Osteoblast (primary cell): ENCODE measurements at regions not wholly inside any gene's neighbourhood (a gene's known extent, or its start where the extent isn't known, plus 50 kb on each side); places are given as distances from the start of the nearest gene placed in this dataset.

Source experiments
- DNase-seq: peaks from one replicate; pipeline ENCODE4 v3.0.0; 2011; ENCODE audit warnings: low spot score, mixed read lengths; ENCODE audit not compliant: insufficient read length; ENCODE audit errors: missing footprints
- H2AFZ ChIP-seq: 2 replicates; pipeline ENCODE4 v1.6.0; 2011; ENCODE audit warnings: mild to moderate bottlenecking, low read length
- H3K27ac ChIP-seq: 2 replicates; pipeline ENCODE4 v1.5.1; 2011; ENCODE audit warnings: mild to moderate bottlenecking, low read depth, low read length, moderate library complexity
- H3K27me3 ChIP-seq: 2 replicates; pipeline ENCODE4 v1.6.0; 2012; ENCODE audit warnings: mild to moderate bottlenecking, control low read depth, inconsistent platforms, low read length, moderate library complexity; ENCODE audit not compliant: insufficient read depth
- H3K36me3 ChIP-seq: 2 replicates; pipeline ENCODE4 v1.5.1; 2011; ENCODE audit warnings: mild to moderate bottlenecking, low read length, control low read depth, moderate library complexity; ENCODE audit not compliant: insufficient read depth
- H3K4me1 ChIP-seq: 2 replicates; pipeline ENCODE4 v1.5.1; 2011; ENCODE audit warnings: mild to moderate bottlenecking, low read length, control low read depth, moderate library complexity; ENCODE audit not compliant: insufficient read depth
- H3K4me2 ChIP-seq: 2 replicates; pipeline ENCODE4 v1.6.0; 2011; ENCODE audit warnings: mild to moderate bottlenecking, low read length; ENCODE audit not compliant: insufficient read depth
- H3K4me3 ChIP-seq: fragments of 200-600 bp; sonication (generic); 3 replicates; pipeline ENCODE4 v1.5.1; 2012; ENCODE audit warnings: mild to moderate bottlenecking, low read length, inconsistent platforms; ENCODE audit not compliant: insufficient read depth
- H3K79me2 ChIP-seq: 2 replicates; pipeline ENCODE4 v1.6.0; 2012; ENCODE audit warnings: mild to moderate bottlenecking, low read length, control low read depth, inconsistent platforms; ENCODE audit not compliant: insufficient read depth
- H3K9me3 ChIP-seq: 2 replicates; pipeline ENCODE4 v1.5.1; 2011; ENCODE audit warnings: low read depth, low read length, control low read depth
- H4K20me1 ChIP-seq: 2 replicates; pipeline ENCODE4 v1.6.0; 2012; ENCODE audit warnings: mild to moderate bottlenecking, low read length, control low read depth; ENCODE audit not compliant: insufficient read depth
- TF ChIP-seq, protein P1 (sequence below): IDR thresholded peaks from 2 replicates; pipeline ENCODE4 v1.5.1; 2011; ENCODE audit warnings: mild to moderate bottlenecking, low read depth, low read length, moderate library complexity; ENCODE audit errors: extremely low read depth

DNA sequence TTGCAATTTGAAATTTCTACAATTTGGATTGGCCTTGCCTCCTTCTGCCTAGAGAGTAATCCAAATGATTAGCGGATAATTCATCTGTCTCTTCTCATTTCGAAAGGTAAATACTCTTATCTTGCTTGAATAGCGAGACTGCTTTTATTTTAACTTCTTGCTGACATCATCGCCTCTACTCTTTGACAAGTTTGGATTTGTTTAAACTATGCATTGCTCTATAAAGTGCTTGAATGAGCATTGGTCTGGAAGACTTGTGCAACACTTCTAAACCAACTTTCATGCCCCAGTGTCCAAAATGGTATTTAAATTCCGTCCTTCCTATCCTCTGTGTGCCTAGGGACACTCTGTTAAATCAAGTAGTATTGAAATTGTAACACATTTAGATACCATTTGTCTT lies 384.1 kb upstream of the SLC35B3 start:
- TF ChIP-seq, protein P1, sequence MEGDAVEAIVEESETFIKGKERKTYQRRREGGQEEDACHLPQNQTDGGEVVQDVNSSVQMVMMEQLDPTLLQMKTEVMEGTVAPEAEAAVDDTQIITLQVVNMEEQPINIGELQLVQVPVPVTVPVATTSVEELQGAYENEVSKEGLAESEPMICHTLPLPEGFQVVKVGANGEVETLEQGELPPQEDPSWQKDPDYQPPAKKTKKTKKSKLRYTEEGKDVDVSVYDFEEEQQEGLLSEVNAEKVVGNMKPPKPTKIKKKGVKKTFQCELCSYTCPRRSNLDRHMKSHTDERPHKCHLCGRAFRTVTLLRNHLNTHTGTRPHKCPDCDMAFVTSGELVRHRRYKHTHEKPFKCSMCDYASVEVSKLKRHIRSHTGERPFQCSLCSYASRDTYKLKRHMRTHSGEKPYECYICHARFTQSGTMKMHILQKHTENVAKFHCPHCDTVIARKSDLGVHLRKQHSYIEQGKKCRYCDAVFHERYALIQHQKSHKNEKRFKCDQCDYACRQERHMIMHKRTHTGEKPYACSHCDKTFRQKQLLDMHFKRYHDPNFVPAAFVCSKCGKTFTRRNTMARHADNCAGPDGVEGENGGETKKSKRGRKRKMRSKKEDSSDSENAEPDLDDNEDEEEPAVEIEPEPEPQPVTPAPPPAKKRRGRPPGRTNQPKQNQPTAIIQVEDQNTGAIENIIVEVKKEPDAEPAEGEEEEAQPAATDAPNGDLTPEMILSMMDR, result no peak
- Histone ChIP-seq H3K79me2 (no peaks in the 10 kb centered on the region), H3K36me3 (no peaks in the 10 kb centered on the region), H3K4me2 (no peak overlapping the region), H3K4me1 (no peaks in the 10 kb centered on the region), H3K27ac (no peak overlapping the region), H2AFZ (no peak overlapping the region), H3K9me3 (no peaks in the 10 kb centered on the region), H4K20me1 (no peaks in the 10 kb centered on the region), H3K27me3 (no peaks in the 10 kb centered on the region), H3K4me3 (no peak overlapping the region)
- no peak for DNase-seq

DNA sequence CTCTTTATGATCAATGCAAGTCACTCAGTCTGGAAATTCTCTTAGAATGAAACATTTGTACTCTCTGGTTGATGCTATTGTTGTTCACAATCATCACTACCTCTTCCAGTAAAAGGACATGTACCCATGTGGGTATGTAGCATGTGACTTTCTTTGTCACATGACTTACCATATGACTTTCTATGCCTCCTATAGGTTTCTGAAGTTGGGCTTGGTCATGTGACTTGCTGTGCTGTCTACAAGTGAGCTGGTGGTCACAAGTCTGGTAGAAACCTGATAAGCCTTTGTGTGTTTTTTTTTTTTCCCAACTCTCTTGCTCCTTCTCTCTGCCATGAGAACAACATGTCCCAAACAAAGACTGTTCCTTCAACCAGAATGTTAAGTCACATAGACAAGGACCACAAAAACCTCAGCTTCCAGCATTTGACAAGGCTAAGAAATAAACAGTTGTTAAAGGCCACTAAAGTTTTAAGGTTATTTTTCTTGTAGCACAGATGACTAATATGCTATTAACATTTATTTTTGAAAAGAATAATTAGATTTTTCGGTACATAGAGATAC lies 379.2 kb upstream of the SLC35B3 start:
- Histone ChIP-seq H3K4me3 (no peak overlapping the region), H3K79me2 (no peaks in the 10 kb centered on the region), H3K27me3 (no peaks in the 10 kb centered on the region), H2AFZ (no peak overlapping the region), H4K20me1 (no peaks in the 10 kb centered on the region), H3K9me3 (no peaks in the 10 kb centered on the region), H3K4me2 (no peak overlapping the region), H3K27ac (no peak overlapping the region), H3K36me3 (no peaks in the 10 kb centered on the region), H3K4me1 (no peaks in the 10 kb centered on the region)
- TF ChIP-seq, protein P1, result no peak
- no peak for DNase-seq

GRCh38 chr6:8810325-8810724 lies 375.0 kb upstream of the SLC35B3 start:
- no peak overlapping the region for H2AFZ ChIP-seq
- no peak overlapping the region for H3K4me3 ChIP-seq

DNA sequence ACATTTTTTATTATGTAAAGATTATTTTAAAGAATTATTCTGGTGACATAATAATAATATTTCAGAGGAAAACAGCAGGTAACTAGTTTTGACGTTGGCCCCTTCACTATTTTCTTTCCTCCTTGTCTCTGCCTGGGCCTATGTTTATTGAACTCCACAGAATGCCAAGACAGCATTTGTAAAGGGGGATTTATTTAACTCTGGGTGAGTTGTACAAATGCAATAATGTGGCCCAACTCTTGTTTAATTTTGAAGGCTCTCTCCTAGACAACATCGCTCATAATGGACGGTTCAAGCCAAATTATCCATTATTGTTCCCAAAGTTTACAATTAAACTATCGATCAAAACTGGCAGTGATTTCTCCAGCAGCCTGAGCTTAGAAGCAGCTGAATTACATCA lies 374.3 kb upstream of the SLC35B3 start:
- Histone ChIP-seq H3K79me2 (no peaks in the 10 kb centered on the region), H3K36me3 (no peaks in the 10 kb centered on the region), H2AFZ (no peak overlapping the region), H3K27me3 (no peaks in the 10 kb centered on the region), H3K4me1 (no peaks in the 10 kb centered on the region), H3K9me3 (no peaks in the 10 kb centered on the region), H3K4me2 (no peak overlapping the region), H4K20me1 (no peaks in the 10 kb centered on the region), H3K27ac (no peak overlapping the region), H3K4me3 (no peak overlapping the region)
- no peak for DNase-seq
- TF ChIP-seq, protein P1, result no peak

More at GRCh38 chr6:8810325-8810724, 375.0 kb upstream of the SLC35B3 start:
- DNase-seq, result no peak
- TF ChIP-seq, protein P1, result no peak
- Histone ChIP-seq H3K4me2 (no peak overlapping the region), H4K20me1 (no peaks in the 10 kb centered on the region), H3K4me1 (no peaks in the 10 kb centered on the region), H3K79me2 (no peaks in the 10 kb centered on the region), H3K36me3 (no peaks in the 10 kb centered on the region), H3K27me3 (no peaks in the 10 kb centered on the region), H3K27ac (no peak overlapping the region), H3K9me3 (no peaks in the 10 kb centered on the region)
